ENCODE measurements at regions not wholly inside any gene's neighbourhood (a gene's known extent, or its start where the extent isn't known, plus 50 kb on each side); places are given as distances from the start of the nearest gene placed in this dataset.

DNA sequence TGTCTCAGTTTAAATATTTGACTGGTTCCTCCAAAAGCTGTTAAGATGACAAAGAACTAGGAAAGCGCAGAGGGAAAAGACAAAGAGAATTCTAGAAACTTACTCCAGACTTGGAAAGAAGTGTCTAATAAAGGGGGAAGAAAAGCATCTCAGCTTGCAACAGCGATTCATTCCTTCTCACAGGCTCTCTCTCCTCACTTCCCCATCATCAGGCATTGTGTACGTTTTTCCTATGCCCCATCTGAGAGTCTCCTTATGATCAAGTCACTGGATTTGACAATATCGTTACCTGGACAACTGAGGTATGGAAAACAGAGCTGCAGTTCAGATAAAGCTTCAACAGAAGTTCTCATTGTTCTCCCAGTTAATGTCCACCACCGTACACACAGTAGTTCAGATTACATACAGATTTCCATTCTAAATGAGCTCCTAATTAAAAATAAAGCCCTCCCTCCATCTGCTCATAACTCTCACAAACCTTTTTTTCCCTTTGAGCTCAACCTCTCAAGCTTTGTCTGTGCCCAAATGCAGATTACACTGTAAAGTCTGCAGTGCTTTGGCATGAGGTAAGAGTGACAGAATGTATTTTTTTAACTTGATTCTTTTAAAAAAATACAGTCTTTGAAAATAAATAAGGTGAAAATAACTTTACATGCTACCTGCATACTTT, 254.4 kb upstream of the THBS1 start:
- no peak for DNase-seq (ENCODE audit: low spot score)

DNA sequence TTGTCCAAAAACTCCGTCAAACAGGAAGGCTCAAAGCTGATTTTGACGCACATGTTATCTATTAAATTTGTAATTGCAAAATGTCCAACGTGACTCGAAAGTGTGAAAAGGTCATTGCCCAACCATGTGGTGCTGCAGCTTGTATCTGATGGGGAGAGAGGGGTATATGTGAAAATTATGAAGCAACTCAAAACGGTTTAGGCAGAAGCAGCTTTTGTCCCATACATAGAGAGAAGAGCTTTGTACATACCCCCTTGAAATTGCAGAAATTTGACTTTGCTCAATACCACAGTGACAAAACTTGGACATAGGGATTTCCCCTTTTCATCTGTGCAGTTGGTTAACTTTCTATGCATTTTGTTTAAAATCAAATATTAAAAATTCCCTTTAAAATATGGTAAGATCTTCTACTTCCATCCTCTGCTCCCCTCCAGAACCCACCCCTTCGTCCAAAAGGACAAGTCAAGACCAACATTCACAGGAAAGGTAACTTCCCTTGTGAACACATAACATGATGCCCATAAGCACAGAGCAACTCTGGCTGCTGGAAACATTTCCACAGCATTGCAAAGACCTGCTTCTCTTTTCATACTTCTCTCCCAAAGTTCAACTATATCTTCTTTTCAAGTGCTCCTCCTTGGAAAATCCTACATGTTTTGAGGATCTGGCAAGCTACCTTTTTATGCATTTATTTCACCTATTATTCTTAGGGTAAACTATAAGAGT, 253.7 kb upstream of the THBS1 start:
- DNase-seq (ENCODE audit: low spot score) = no peak

DNA sequence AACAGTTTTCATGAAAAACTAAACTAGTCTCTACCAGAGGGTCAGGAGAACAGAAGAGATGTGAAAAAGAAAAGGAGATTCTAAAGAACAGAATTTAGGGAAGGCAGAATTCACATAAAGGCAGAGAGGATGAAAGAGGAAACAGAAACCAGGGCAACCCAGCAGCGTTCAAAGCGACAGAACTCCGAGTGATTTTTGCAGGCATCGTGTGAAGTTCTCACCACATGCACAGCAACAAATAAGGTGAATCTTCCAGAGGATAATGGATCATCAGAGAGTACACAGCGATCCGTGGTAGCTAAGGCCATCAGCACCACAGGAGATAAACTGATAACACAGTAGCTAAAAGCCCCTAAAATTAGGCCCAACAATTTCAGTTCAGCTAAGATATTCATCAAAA, 250.8 kb upstream of the THBS1 start:
- no peak for DNase-seq (ENCODE audit: low spot score)

DNA sequence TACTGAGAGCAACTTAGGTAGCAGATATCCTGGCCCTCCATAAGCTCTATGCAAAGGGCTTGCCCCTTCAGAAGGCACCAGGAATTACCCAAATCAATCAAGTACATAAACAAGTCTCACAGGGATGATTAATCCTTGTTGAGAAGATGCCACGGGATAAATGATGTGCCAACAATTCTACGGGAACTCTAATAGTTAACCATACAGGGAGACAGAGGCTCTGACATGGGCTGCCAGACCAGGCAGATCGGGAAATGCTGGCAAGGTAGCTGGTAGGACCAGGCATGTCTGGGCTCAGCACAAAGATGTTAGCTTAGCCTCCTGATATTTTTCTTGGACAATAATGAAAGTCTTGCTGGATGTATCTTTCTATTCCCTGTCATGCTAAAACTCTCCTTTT, 249.3 kb upstream of the THBS1 start:
- DNase-seq (ENCODE audit: low spot score) = no peak

DNA sequence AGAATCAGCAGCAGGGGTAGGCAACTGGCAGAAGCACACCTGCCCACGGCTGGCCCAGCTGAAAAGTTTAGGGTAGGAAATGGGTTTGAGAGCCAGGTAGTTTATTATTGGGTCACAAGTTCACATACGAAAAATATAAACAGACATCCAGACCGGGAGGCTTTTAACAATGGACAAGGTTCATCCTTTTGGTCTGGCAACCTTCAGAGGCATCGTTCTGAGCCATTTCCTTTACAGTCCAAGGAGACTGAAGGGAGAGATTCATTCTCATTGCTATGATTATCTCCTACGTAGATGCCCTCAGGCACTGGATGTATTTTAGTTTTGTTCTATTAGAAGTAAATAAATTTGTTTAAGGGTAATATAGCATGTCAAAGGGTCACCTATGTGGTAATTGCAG, 248.0 kb upstream of the THBS1 start:
- no peak for DNase-seq (ENCODE audit: low spot score)

DNA sequence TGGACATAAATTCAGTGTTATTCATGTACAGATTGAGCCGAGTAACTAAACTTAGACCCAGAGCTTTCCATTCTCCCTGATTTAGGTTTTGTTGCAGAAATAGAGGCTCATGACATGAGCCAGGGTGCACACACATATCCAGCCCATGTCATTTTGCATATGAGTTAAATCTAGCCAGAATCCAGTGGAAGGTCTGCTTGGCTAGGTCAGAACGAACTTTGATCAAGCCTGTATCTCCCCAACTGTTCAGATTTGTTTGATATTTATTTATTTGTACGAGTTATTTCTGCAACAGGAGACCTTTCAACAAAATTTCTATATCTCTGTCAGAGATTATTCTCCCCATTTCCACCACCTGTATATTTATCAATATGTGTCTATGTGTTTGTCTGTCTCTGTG, 247.5 kb upstream of the THBS1 start:
- no peak for DNase-seq (ENCODE audit: low spot score)

DNA sequence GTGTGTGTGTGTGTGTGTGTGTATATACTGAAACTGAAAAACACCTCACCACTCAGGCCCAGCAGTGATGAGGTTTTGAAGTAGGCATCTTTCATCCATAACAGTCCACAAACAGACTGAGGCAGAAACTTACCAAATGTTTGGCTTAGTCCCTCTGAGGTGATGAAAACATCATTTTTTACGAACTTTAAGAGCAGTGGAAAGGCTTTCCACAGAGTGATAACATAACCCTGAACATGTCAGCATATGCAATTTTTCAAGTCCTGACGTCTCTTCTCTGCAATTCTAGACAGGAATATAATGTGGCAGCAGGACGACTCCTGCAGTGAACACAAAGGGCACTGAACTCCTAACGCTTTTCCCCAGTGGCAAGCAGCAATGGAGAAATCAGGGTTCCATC, 247.0 kb upstream of the THBS1 start:
- no peak for DNase-seq (ENCODE audit: low spot score)

DNA sequence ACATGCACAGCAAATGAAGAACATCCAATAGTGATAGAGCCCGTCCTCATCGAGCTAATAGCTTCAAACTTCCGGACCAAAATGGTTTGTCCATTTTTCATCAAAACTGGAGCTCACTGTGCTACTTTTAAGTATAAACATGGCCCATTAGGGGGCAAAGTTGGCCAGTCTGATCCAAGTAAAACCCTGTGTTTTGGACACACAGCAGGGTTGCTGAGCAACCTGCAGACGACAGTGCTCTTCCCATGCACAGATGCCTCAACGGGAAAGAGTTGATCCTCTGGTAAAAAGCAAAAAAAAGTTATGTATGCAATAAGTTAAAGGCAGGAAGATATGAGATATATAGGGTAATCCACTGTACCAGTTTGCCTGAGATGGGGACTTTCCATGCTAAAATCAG, 244.0 kb upstream of the THBS1 start:
- DNase-seq (ENCODE audit: low spot score) = no peak

DNA sequence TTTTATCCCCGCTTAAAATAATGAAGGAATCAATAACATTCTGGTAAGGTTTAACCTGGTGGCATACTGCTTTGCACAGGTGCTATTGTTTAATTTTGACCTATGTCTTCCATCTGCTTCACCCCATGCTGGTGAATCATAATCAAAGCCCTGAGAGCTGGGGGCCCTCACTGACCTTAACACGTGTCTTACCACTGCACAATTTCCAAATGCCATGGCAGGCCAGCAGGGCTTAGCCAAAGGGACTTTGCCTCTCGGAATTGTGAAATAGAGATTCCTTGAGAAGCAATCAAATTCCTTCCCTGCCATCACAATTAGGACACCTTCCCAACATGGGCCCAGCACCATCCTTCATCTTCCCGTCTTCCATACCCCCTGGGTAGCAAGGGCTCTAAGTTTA, 242.6 kb upstream of the THBS1 start:
- DNase-seq (ENCODE audit: low spot score) = no peak

DNA sequence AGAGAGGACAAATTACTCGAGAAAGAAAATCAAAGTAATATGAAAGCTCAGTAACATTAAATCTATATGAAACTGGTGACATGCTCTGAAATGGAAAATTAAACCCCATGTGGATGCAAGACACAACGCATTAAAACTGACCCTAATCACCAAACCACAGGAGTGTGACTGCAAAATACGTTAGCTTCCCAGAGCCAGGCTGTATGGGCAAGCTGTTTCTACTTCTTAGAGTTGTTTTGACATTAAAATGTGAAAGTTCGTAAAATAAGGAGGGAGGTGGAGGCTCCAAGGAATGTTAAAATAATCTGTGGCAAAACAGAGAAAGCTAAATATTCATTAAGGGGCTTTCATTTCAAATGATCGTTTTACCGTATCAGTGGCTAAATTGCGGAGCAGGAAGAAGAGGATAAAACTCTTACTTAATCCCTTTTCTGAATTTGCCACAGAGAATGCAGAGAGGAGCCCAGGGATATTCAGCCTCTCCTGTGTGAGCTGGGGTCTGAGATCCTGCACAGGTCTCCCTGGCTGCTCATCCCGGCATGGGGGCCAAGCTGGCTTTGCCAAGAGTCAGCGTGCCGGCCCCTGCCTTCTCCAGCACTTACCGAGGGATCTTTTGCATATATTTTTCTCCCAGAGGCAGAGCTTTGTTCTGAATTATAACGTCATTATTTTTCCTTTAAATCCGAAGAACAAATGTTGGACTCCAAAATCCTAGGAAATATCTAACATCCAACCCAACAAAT, 239.8 kb upstream of the THBS1 start:
- no peak for DNase-seq (ENCODE audit: low spot score)

DNA sequence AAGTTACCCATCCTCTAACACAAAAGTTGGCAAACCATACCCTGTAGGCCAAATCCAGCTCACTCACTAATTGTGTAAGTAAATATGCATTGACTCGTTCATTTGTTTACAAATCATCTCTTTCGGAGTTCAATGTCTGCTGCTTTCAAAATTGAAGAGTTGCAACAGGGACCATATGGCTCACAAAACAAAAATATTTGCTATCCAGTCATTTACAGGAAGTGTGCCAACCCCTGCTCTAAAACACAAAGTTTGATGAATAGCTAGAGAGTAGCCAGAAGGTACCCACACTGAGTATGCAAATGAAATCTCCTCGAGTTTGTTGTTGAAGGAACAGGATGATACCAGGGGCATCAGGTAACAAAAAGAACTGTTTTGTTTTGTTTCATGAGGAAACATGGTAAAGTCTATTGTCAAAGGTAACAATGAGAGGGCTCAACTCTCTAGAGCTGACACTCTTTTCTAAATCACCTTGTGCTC, 236.2 kb upstream of the THBS1 start:
- DNase-seq (ENCODE audit: low spot score) = no peak

DNA sequence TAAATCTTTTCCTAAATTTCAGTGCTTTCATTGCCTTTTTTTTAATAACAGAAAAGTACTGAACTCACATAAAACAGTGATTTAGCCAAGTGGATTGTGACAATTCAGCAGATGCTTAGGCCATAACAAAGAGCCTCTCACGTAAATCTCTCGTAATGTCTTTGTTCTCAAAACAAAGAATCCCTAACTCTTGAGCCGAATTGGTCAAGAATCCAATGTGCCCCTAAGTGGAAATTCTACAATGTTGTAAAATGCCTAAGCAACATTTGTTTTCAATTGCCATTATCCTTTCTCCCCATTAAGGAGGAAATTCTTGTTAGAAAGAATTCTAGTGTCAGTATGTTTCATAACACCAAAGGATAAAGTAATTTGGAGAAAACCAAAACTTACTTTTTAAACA, 235.7 kb upstream of the THBS1 start:
- no peak for DNase-seq (ENCODE audit: low spot score)

DNA sequence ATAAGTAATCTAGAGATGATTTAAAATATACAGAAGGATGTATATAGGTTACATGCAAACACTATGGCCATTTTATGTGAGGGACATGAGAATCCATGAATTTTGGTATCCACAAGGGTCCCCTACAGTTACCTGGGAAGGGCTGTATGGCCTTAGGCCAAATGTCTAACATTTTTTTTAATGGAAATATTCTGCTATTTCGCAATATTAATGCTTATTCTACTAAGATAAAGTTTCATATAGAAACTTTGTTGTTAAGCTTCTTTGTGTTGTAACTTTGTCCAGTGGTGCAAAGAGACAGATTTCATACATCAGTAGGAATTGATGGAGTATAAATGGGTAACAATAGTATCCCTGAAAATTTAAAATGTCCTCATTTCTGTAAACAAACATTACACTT, 233.4 kb upstream of the THBS1 start:
- DNase-seq (ENCODE audit: low spot score) = no peak

DNA sequence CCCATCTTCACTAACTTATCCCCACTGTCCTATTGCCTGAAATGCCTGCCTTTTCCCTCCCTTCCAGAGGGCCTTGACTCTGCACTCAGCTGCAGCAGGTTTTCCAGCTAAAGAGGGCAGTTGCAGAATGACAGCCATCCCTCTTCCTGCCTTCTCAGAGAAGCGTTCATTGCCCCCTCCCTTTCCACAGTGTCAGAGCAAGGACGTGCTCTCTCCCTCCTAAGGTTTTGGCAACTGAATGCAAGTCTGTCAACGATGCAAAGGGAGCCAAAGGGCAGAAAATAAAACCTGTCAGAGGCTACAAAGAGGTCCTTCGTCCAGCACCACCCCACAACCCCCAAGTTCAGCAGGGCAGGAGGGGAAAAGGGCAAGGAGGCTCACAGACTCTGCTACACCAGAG, 230.1 kb upstream of the THBS1 start:
- no peak for DNase-seq (ENCODE audit: low spot score)

DNA sequence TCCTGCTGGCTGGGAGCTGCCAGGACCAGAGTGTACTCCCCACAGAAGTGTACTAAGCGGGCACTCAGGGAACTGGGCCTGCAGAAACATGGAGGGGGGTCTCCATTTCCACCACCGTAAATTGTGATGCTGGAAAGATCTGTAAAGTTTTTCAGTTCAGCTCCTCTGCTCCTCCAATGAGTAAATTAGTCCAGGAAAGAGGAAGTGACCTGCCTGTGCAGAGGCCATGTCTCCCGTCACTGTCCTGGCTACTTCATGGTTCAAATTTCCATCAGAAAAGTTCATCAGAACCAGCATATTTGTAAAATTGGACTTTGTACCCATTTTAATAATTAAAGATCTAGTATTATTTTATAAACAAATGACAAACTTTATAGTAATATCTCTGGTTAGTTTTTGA, 226.7 kb upstream of the THBS1 start:
- no peak for DNase-seq (ENCODE audit: low spot score)

DNA sequence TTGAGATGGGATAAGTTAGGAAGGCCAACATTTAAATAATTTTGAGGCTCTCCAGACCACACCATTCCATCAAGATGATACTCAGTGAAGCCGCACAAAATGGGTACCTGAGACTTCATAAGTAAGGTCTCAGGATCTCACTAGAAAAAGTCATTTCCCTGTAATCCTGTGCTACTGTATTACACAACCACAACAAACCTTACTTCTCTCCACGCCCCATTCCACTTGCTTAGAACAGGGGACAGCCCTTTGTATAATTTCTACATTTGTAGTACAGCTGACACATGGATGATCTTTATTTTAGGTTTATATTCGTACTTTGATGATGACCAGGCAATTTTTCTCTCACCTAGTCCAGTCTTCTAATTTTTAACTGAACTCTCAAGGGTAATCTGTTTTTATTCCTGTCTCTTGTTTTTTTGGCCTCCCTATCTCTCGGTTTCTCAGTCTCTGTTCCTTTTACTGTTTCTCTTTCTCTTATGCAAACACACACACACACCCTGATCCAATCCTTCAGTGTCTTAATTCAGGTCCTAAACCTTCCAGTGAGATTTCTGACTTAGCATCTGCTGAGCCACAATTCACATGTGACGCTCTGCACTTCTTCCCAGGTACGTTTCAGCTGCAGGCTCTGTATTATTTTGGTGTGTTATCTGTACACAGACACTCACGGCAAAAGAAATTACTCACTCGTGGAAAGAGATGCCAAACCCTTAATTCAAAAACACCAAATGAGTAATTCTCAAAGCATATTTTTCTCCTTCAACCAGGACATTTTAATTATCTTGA, 223.2 kb upstream of the THBS1 start:
- DNase-seq (ENCODE audit: low spot score) = no peak

DNA sequence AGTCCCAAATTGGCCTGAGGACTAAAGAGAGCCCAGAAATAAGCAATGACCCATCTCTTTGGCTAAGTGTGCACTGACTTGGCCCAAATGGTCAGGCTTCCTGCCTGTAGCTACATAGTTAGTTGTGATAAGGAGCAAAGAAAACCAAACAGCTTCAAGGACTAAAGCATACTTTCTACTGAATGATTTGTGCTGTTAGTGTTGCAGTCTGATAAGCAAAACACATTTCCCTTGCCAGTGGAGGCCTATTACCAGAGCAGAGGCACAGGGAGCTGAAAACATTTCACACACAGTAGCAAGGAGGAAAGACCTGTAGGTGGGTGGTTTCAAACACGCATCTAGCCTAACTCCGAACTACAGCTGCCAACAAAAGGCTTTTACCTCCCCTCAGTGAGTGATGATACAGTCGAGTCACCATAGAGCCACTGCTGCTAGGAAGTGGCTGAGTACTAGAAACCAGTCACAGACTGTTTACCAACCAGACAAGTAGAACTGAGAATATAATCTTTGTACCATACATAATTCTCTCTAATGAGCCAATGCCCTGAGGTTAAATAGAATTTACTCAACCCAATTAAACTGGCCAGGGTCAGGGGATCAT, 222.3 kb upstream of the THBS1 start:
- no peak for DNase-seq (ENCODE audit: low spot score)

DNA sequence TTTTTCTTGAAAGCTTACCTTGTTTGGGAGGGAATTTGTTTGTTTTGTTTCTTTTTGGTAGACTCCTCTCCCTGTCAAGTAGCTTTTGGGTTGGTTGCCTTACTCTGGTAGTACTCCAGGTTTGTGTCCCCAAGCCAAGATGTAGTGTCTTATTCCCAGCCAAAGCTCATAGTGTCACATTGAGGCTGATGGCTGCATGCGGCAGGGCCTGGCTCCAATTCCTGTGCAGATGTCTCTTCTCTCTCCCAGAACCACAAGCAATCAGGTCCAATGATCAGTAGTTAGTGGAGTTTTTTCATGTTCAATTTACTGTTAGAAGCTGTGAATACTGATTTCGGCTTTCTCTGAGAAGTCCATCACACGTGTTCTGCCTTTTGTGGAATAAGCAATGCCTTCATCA, 221.1 kb upstream of the THBS1 start:
- DNase-seq (ENCODE audit: low spot score) = no peak

DNA sequence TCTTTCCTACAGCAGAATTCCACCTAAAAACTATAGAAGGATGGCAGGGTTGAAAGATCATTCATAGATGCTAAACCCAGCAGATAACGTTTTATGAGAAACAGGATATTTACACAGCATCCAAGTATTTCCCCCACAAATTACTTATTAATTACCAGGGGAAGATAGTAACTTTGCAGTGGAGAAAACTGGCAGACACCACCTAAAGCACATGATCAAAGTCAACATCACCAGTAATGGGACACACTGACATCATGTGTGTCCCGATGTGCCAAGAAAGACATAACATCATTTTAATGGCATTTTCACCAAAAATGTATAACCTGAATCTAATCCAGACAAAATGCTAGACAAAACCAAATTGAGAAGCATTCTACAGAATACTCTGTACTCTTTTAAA, 220.4 kb upstream of the THBS1 start:
- DNase-seq (ENCODE audit: low spot score) = no peak

DNA sequence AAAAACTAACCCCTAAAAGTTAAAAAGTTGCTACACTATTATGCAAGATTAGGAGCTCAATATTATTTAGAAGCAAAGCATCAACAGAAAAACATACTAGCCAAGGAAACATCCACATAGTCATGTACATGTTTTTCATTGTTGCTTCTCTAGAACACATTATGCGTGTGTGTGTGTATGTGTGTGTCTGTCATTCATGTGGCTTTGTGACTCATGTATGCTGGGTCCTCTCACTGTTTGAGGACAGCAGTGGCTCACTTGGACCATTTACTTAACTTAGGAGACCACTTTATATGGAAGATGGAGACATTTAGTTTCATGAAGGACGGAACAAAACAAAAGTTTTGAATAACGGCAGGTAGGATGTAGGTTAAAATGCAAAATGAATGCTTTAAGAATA, 219.4 kb upstream of the THBS1 start:
- DNase-seq (ENCODE audit: low spot score) = no peak

DNA sequence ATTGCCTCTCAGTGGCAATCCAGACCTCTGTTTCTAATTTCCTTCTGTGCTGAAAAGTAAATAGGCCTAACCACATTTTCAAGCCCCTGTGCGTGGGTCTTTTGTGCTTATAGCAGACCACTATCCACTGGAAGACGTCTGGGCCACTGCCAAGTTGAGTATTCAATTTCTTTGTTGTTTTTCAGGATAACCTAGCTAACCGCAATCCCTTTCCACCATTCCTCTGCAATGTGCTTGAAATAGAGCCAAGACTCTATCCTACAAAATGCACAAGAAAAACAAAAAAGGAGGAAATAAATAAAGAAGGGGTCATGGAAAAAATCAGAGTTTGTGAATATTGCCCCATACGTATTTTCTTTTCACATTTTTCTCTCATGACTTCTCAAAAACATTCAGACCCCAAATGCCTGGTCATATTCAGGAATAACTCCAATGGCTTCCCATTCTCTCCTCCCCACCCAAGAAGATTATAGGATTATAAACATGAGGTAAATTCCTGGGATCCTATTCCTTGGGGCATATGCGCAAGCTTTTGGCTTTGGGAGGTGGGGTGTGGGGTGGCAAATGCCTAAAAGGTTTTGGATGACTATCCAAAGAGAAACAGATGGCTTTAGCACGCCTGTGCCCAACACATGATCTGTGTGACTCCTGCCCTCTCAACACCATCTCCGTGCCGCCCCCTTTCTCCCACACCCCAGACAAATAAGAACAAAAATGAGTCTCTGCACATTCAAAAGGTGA, 217.9 kb upstream of the THBS1 start:
- no peak for DNase-seq (ENCODE audit: low spot score)
